HCT116 (cell line): ENCODE measurements at regions not wholly inside any gene's neighbourhood (a gene's known extent, or its start where the extent isn't known, plus 50 kb on each side); places are given as distances from the start of the nearest gene placed in this dataset.

Experiments
- CEBPB ChIP-seq: IDR thresholded peaks from 2 replicates; pipeline ENCODE4 v1.6.1; 2012; ENCODE audit warnings: low read depth
- EZH2 ChIP-seq: fragments of 200-600 bp; sonication (generic); IDR thresholded peaks from 2 replicates; pipeline ENCODE4 v1.6.1; 2017; ENCODE audit warnings: antibody characterized with exemption, mixed run types
- EZH2phosphoT487 ChIP-seq: fragments of 200-600 bp; IDR thresholded peaks from 2 replicates; pipeline ENCODE4 v1.6.1; 2018; ENCODE audit warnings: antibody characterized with exemption, borderline replicate concordance
- POLR2AphosphoS5 ChIP-seq: IDR thresholded peaks from 2 replicates; pipeline ENCODE4 v1.6.1; 2011; ENCODE audit warnings: mild to moderate bottlenecking, low read depth, low read length, moderate library complexity
- TF ChIP-seq, protein P1 (sequence below): IDR thresholded peaks from 2 replicates; pipeline ENCODE4 v1.6.1; 2012; ENCODE audit warnings: low read depth

DNA sequence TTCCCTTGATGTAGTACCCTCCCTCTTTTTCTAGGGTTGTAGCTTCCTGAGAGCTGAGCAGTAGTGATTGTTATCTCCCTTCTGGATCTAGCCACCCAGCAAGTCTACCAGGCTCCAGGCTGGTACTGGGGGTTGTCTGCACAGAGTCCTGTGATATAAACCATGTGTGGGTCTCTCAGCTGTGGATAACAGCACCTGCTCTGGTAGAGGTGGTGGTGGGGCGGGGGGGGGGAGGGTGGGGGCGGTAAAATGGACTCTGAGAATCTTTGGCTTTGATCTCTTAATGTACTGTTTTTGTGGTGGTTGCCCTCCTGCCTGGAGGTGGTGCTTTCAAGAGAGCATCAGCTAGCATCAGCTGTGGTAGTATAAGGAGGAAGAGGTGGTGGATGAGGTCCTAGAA is 302.0 kb upstream of the CHRM2 start:
- TF ChIP-seq POLR2AphosphoS5 (no peak), EZH2phosphoT487 (no peak), CEBPB (no peak), EZH2 (no peak)
- TF ChIP-seq, protein P1, sequence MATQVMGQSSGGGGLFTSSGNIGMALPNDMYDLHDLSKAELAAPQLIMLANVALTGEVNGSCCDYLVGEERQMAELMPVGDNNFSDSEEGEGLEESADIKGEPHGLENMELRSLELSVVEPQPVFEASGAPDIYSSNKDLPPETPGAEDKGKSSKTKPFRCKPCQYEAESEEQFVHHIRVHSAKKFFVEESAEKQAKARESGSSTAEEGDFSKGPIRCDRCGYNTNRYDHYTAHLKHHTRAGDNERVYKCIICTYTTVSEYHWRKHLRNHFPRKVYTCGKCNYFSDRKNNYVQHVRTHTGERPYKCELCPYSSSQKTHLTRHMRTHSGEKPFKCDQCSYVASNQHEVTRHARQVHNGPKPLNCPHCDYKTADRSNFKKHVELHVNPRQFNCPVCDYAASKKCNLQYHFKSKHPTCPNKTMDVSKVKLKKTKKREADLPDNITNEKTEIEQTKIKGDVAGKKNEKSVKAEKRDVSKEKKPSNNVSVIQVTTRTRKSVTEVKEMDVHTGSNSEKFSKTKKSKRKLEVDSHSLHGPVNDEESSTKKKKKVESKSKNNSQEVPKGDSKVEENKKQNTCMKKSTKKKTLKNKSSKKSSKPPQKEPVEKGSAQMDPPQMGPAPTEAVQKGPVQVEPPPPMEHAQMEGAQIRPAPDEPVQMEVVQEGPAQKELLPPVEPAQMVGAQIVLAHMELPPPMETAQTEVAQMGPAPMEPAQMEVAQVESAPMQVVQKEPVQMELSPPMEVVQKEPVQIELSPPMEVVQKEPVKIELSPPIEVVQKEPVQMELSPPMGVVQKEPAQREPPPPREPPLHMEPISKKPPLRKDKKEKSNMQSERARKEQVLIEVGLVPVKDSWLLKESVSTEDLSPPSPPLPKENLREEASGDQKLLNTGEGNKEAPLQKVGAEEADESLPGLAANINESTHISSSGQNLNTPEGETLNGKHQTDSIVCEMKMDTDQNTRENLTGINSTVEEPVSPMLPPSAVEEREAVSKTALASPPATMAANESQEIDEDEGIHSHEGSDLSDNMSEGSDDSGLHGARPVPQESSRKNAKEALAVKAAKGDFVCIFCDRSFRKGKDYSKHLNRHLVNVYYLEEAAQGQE, result no peak
